WTC11 (cell line): ENCODE measurements at regions not wholly inside any gene's neighbourhood (a gene's known extent, or its start where the extent isn't known, plus 50 kb on each side); places are given as distances from the start of the nearest gene placed in this dataset.

ENCODE experiments used
- ATAC-seq: fragments of 200-7000 bp; cut with Tn5 transposase; 2 replicates; pipeline ENCODE4 v1.10.0; 2021; ENCODE audit warnings: mild to moderate bottlenecking, moderate library complexity
- CTCF ChIA-PET: fragments of 300-600 bp; sonication (Branson Sonifier 250); formaldehyde crosslinking; loops from one replicate; lab custom pipeline; 2021; ENCODE audit warnings: antibody characterized with exemption; lab: Charles Lee
- POLR2A ChIA-PET: fragments of 350-600 bp; sonication (Branson Sonifier 250); formaldehyde crosslinking; loops from one replicate; lab custom pipeline; 2021; ENCODE audit warnings: antibody characterized with exemption; lab: Charles Lee
- DNase-seq: peaks from one replicate; pipeline ENCODE4 v3.0.0; 2021; ENCODE audit warnings: low spot score
- H3K27ac Mint-ChIP-seq: 2 replicates; pipeline ENCODE4 v1.8.0; 2021; ENCODE audit warnings: mixed read lengths
- H3K27me3 Mint-ChIP-seq: 2 replicates; pipeline ENCODE4 v1.8.0; 2021; ENCODE audit warnings: low read depth, mild to moderate bottlenecking, moderate library complexity, mixed read lengths
- H3K36me3 Mint-ChIP-seq: 2 replicates; pipeline ENCODE4 v1.8.0; 2021; ENCODE audit warnings: mixed read lengths
- H3K4me1 Mint-ChIP-seq: 2 replicates; pipeline ENCODE4 v1.8.0; 2022; ENCODE audit warnings: mixed read lengths
- H3K4me3 Mint-ChIP-seq: 2 replicates; pipeline ENCODE4 v1.8.0; 2021; ENCODE audit warnings: mild to moderate bottlenecking, moderate library complexity, mixed read lengths
- H3K9me3 Mint-ChIP-seq: 2 replicates; pipeline ENCODE4 v1.8.0; 2021; ENCODE audit warnings: mixed read lengths
- CREB1 ChIP-seq: sonication (generic); formaldehyde crosslinking; IDR thresholded peaks from 2 replicates; pipeline ENCODE4 v1.8.0; 2023; ENCODE audit warnings: mild to moderate bottlenecking, missing genetic modification reagents
- CREM ChIP-seq: sonication (generic); formaldehyde crosslinking; IDR thresholded peaks from 2 replicates; pipeline ENCODE4 v1.8.1; 2022; ENCODE audit warnings: mild to moderate bottlenecking, missing genetic modification reagents, moderate library complexity
- ELF4 ChIP-seq: sonication (generic); formaldehyde crosslinking; IDR thresholded peaks from 2 replicates; pipeline ENCODE4 v1.8.1; 2022; ENCODE audit warnings: low read depth, mild to moderate bottlenecking, moderate library complexity, missing genetic modification reagents
- ESRRA ChIP-seq: sonication (generic); formaldehyde crosslinking; IDR thresholded peaks from 2 replicates; pipeline ENCODE4 v1.8.1; 2022; ENCODE audit warnings: mild to moderate bottlenecking, missing genetic modification reagents, borderline replicate concordance
- MXD4 ChIP-seq: fragments of 250-450 bp; sonication (Bioruptor Pico); IDR thresholded peaks from 2 replicates; pipeline ENCODE4 v1.8.0; 2021; ENCODE audit warnings: mild to moderate bottlenecking, moderate library complexity, borderline replicate concordance
- NFE2L1 ChIP-seq: sonication (generic); formaldehyde crosslinking; IDR thresholded peaks from 2 replicates; pipeline ENCODE4 v1.8.1; 2023; ENCODE audit warnings: missing genetic modification reagents
- NFYB ChIP-seq: sonication (generic); formaldehyde crosslinking; conservative IDR thresholded peaks from 2 replicates; pipeline ENCODE4 v1.8.0; 2022; ENCODE audit warnings: low read depth, missing genetic modification reagents
- OVOL2 ChIP-seq: fragments of 250-450 bp; sonication (Bioruptor Pico); IDR thresholded peaks from 2 replicates; pipeline ENCODE4 v1.9.0; 2021; ENCODE audit warnings: mild to moderate bottlenecking, borderline replicate concordance
- SMAD3 ChIP-seq: sonication (generic); formaldehyde crosslinking; IDR thresholded peaks from 2 replicates; pipeline ENCODE4 v1.8.0; 2022; ENCODE audit warnings: missing genetic modification reagents, mild to moderate bottlenecking, borderline replicate concordance
- TCF7 ChIP-seq: sonication (generic); formaldehyde crosslinking; IDR thresholded peaks from 2 replicates; pipeline ENCODE4 v1.8.0; 2022; ENCODE audit warnings: mild to moderate bottlenecking, low read depth, missing genetic modification reagents, moderate library complexity
- TP53 ChIP-seq: sonication (generic); formaldehyde crosslinking; IDR thresholded peaks from 2 replicates; pipeline ENCODE4 v1.8.1; 2023; ENCODE audit warnings: mild to moderate bottlenecking, missing genetic modification reagents
- ZBTB21 ChIP-seq: sonication (generic); formaldehyde crosslinking; IDR thresholded peaks from 2 replicates; pipeline ENCODE4 v1.8.1; 2023; ENCODE audit warnings: mild to moderate bottlenecking, missing genetic modification reagents, borderline replicate concordance
- ZNF219 ChIP-seq: sonication (generic); formaldehyde crosslinking; IDR thresholded peaks from 2 replicates; pipeline ENCODE4 v1.8.0; 2023; ENCODE audit warnings: missing genetic modification reagents, mild to moderate bottlenecking, borderline replicate concordance
- TF ChIP-seq, protein P1 (sequence below): fragments of 200-600 bp; IDR thresholded peaks from 2 replicates; pipeline ENCODE4 v1.8.0; 2022; ENCODE audit warnings: antibody characterized with exemption
- TF ChIP-seq, protein P2 (sequence below): fragments of 250-450 bp; sonication (Bioruptor Pico); IDR thresholded peaks from 2 replicates; pipeline ENCODE4 v1.9.0; 2021; ENCODE audit warnings: mild to moderate bottlenecking
- TF ChIP-seq, protein P3 (sequence below): fragments of 250-450 bp; sonication (Bioruptor Pico); IDR thresholded peaks from 2 replicates; pipeline ENCODE4 v1.9.0; 2021; ENCODE audit warnings: moderate library complexity, mild to moderate bottlenecking, inconsistent platforms, borderline replicate concordance
- TF ChIP-seq, protein P4 (sequence below): sonication (generic); formaldehyde crosslinking; IDR thresholded peaks from 2 replicates; pipeline ENCODE4 v1.8.1; 2022; ENCODE audit warnings: mild to moderate bottlenecking, moderate library complexity, missing genetic modification reagents
- TF ChIP-seq, protein P5 (sequence below): sonication (generic); formaldehyde crosslinking; IDR thresholded peaks from 2 replicates; pipeline ENCODE4 v1.8.0; 2022; ENCODE audit warnings: missing genetic modification reagents
- TF ChIP-seq, protein P6 (sequence below): sonication (generic); formaldehyde crosslinking; conservative IDR thresholded peaks from 2 replicates; pipeline ENCODE4 v1.8.1; 2022; ENCODE audit warnings: mild to moderate bottlenecking, missing genetic modification reagents

DNA sequence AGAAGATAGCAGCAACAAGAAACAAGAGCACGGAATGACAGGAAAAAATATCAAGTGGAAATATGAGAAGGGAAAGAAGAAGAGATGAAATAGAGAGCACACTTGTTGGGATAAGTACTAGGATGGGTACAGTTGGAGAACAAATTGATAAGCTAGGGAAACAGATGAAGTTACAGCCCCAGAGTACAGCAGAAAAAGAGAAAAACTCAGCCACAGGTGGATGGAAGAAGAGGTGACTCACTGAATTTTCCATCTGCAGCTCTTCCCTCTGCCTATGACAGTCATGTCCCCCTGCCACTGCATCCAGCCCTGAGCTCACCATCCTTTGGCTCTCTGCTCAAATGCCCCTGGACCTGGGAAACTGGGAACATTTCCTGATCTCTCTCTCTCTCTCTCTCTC, 209.0 kb downstream of the BCOR start (continued):
- TF ChIP-seq, protein P1, sequence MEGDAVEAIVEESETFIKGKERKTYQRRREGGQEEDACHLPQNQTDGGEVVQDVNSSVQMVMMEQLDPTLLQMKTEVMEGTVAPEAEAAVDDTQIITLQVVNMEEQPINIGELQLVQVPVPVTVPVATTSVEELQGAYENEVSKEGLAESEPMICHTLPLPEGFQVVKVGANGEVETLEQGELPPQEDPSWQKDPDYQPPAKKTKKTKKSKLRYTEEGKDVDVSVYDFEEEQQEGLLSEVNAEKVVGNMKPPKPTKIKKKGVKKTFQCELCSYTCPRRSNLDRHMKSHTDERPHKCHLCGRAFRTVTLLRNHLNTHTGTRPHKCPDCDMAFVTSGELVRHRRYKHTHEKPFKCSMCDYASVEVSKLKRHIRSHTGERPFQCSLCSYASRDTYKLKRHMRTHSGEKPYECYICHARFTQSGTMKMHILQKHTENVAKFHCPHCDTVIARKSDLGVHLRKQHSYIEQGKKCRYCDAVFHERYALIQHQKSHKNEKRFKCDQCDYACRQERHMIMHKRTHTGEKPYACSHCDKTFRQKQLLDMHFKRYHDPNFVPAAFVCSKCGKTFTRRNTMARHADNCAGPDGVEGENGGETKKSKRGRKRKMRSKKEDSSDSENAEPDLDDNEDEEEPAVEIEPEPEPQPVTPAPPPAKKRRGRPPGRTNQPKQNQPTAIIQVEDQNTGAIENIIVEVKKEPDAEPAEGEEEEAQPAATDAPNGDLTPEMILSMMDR: no peak

DNA sequence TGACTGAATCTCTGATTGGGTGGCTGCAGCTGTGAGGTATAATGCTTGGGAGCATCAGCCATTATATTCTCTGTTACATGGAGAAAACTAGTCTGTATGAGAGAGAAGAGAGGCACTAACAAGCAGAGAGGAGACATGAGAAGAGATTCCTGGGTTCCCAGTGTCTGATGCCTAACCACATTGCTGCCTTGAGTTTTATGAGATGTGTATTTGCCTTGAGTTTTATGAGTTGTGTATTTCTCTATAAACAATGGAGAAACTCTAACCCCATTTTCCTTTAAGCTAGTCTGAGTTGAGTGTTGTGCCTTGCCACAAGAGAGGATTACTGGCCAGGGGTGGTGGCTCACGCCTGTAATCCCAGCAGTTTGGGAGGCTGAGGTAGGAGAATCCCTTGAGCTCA, 208.1 kb downstream of the BCOR start:
- no peaks in the 10 kb centered on the region; the same call in 1 of the 2 replicates for H3K36me3 Mint-ChIP-seq
- H3K27me3 Mint-ChIP-seq: no peaks in the 10 kb centered on the region; the same call in 1 of the 2 replicates
- peaks cover 14% of the 10 kb centered on the region for H3K4me1 Mint-ChIP-seq
- H3K4me3 Mint-ChIP-seq: no peak overlapping the region
- no peak overlapping the region; the same call in 1 of the 2 replicates for H3K27ac Mint-ChIP-seq
- TF ChIP-seq ZBTB21 (CRISPR knock-in tag) (no peak), CREB1 (CRISPR knock-in tag) (no peak), TP53 (CRISPR knock-in tag) (no peak), SMAD3 (CRISPR knock-in tag) (no peak)
- no peak for DNase-seq
- ATAC-seq: no peak
- CTCF ChIA-PET: no interaction called here
- peaks cover 10% of the 10 kb centered on the region for H3K9me3 Mint-ChIP-seq
- POLR2A ChIA-PET: no interaction called here

DNA sequence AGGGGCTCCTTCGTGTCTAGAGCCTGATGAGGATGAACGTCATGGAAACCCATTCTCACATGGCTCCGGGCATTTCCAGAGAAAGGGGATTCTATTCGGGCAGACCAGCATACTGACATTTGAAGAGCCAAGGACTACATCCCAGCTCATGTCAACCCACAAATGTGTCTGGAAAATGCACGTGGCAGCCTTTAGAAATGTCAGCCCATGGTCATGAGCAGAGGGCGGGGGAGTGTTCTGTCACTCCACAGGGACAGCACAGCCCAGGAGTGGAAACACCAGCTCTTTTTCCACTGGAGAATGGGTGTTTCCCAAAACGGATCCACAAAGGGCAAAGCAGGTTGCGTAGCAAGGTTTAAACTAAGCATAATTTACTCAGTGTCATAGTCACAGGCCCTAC, 207.0 kb downstream of the BCOR start:
- no peak overlapping the region for H3K27ac Mint-ChIP-seq
- CTCF ChIA-PET: no interaction called here
- peaks cover 9% of the 10 kb centered on the region for H3K9me3 Mint-ChIP-seq
- POLR2A ChIA-PET: no interaction called here
- H3K4me3 Mint-ChIP-seq: no peak overlapping the region
- ATAC-seq (no peak), DNase-seq (no peak)
- no peaks in the 10 kb centered on the region; the same call in 1 of the 2 replicates for H3K36me3 Mint-ChIP-seq
- peaks cover under 1% of the 10 kb centered on the region; the same call in 1 of the 2 replicates for H3K27me3 Mint-ChIP-seq
- H3K4me1 Mint-ChIP-seq: peaks cover 24% of the 10 kb centered on the region
- TF ChIP-seq, protein P2, sequence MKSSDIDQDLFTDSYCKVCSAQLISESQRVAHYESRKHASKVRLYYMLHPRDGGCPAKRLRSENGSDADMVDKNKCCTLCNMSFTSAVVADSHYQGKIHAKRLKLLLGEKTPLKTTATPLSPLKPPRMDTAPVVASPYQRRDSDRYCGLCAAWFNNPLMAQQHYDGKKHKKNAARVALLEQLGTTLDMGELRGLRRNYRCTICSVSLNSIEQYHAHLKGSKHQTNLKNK (CRISPR knock-in tag): no peak
- TF ChIP-seq ZNF219 (CRISPR knock-in tag) (no peak), OVOL2 (CRISPR knock-in tag) (no peak), MXD4 (CRISPR knock-in tag) (no peak), CREM (CRISPR knock-in tag) (no peak), ELF4 (CRISPR knock-in tag) (no peak), TCF7 (CRISPR knock-in tag) (no peak), NFE2L1 (CRISPR knock-in tag) (no peak)
- TF ChIP-seq, protein P3, sequence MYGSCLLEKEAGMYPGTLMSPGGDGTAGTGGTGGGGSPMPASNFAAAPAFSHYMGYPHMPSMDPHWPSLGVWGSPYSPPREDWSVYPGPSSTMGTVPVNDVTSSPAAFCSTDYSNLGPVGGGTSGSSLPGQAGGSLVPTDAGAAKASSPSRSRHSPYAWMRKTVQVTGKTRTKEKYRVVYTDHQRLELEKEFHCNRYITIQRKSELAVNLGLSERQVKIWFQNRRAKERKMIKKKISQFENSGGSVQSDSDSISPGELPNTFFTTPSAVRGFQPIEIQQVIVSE (CRISPR knock-in tag): no peak
- TF ChIP-seq, protein P4, sequence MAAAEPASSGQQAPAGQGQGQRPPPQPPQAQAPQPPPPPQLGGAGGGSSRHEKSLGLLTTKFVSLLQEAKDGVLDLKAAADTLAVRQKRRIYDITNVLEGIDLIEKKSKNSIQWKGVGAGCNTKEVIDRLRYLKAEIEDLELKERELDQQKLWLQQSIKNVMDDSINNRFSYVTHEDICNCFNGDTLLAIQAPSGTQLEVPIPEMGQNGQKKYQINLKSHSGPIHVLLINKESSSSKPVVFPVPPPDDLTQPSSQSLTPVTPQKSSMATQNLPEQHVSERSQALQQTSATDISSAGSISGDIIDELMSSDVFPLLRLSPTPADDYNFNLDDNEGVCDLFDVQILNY (CRISPR knock-in tag): no peak
- TF ChIP-seq, protein P1: no peak

DNA sequence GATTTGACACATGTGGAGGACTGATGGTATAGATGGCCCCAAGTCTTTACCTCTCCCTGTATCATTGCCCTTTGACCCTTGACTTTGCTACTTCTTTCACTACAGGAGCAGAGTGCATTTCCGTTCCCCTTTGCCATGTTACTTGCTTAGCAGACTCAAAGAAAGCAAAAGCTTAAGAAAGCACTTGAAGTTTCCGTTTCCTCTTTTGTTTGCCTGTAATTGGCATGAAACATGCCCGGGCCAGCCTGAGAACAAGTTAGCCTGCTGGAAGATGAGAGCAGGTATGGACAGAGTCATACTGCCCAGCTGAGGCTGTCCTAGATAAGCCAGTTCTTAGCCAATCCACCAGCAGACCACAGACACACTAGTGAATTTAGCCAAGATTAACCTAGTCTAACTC, 206.0 kb downstream of the BCOR start:
- H3K9me3 Mint-ChIP-seq: peaks cover 9% of the 10 kb centered on the region
- ATAC-seq: no peak
- CTCF ChIA-PET: no interaction called here
- TF ChIP-seq NFYB (no peak), ESRRA (no peak)
- TF ChIP-seq, protein P5, sequence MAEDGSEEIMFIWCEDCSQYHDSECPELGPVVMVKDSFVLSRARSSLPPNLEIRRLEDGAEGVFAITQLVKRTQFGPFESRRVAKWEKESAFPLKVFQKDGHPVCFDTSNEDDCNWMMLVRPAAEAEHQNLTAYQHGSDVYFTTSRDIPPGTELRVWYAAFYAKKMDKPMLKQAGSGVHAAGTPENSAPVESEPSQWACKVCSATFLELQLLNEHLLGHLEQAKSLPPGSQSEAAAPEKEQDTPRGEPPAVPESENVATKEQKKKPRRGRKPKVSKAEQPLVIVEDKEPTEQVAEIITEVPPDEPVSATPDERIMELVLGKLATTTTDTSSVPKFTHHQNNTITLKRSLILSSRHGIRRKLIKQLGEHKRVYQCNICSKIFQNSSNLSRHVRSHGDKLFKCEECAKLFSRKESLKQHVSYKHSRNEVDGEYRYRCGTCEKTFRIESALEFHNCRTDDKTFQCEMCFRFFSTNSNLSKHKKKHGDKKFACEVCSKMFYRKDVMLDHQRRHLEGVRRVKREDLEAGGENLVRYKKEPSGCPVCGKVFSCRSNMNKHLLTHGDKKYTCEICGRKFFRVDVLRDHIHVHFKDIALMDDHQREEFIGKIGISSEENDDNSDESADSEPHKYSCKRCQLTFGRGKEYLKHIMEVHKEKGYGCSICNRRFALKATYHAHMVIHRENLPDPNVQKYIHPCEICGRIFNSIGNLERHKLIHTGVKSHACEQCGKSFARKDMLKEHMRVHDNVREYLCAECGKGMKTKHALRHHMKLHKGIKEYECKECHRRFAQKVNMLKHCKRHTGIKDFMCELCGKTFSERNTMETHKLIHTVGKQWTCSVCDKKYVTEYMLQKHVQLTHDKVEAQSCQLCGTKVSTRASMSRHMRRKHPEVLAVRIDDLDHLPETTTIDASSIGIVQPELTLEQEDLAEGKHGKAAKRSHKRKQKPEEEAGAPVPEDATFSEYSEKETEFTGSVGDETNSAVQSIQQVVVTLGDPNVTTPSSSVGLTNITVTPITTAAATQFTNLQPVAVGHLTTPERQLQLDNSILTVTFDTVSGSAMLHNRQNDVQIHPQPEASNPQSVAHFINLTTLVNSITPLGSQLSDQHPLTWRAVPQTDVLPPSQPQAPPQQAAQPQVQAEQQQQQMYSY (CRISPR knock-in tag): no peak
- TF ChIP-seq, protein P6, sequence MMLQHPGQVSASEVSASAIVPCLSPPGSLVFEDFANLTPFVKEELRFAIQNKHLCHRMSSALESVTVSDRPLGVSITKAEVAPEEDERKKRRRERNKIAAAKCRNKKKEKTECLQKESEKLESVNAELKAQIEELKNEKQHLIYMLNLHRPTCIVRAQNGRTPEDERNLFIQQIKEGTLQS (CRISPR knock-in tag): no peak

More for the DNA sequence above, 206.0 kb downstream of the BCOR start:
- Mint-ChIP-seq H3K4me3 (no peak overlapping the region), H3K27ac (no peak overlapping the region), H3K27me3 (peaks cover 2% of the 10 kb centered on the region; the same call in 1 of the 2 replicates), H3K36me3 (no peaks in the 10 kb centered on the region; the same call in 1 of the 2 replicates), H3K4me1 (peaks cover 29% of the 10 kb centered on the region)
- DNase-seq: no peak
- POLR2A ChIA-PET: no interaction called here
